ENCODE measurements at regions not wholly inside any gene's neighbourhood (a gene's known extent, or its start where the extent isn't known, plus 50 kb on each side); places are given as distances from the start of the nearest gene placed in this dataset.

- no peak for TF ChIP-seq CTCF (IDR thresholded peaks at IDR 0.05)
- TF ChIP-seq ZFX (IDR thresholded peaks at IDR 0.05; ENCODE audit: borderline replicate concordance), result no peak
Observed at GRCh38 chr9:13899924-13900323, 414.0 kb downstream of the NFIB start.
